T-helper 2 cell treated with Interferon-gamma antibody and Interleukin-4, amounts not matched to agents 5 μg/mL and 100 μg/mL, for 36 hours (primary cell): ENCODE measurements at regions not wholly inside any gene's neighbourhood (a gene's known extent, or its start where the extent isn't known, plus 50 kb on each side); places are given as distances from the start of the nearest gene placed in this dataset.

ENCODE experiments used
- DNase-seq: peaks from one replicate; pipeline ENCODE4 v3.0.0; 2021; ENCODE audit warnings: low spot score
- H3K27ac Mint-ChIP-seq: one replicate; pipeline ENCODE4 v1.8.0; 2021; ENCODE audit warnings: mild to moderate bottlenecking, mixed read lengths
- H3K27me3 Mint-ChIP-seq: one replicate; pipeline ENCODE4 v1.8.0; 2021; ENCODE audit warnings: low read depth, mixed read lengths
- H3K36me3 Mint-ChIP-seq: one replicate; pipeline ENCODE4 v1.8.0; 2021; ENCODE audit warnings: low read depth, mixed read lengths
- H3K4me1 Mint-ChIP-seq: one replicate; pipeline ENCODE4 v1.8.0; 2021; ENCODE audit warnings: low read depth, mixed read lengths
- H3K4me3 Mint-ChIP-seq: one replicate; pipeline ENCODE4 v1.8.0; 2022; ENCODE audit warnings: mild to moderate bottlenecking, moderate library complexity, mixed read lengths
- H3K9me3 Mint-ChIP-seq: one replicate; pipeline ENCODE4 v1.8.0; 2021; ENCODE audit warnings: mixed read lengths

DNA sequence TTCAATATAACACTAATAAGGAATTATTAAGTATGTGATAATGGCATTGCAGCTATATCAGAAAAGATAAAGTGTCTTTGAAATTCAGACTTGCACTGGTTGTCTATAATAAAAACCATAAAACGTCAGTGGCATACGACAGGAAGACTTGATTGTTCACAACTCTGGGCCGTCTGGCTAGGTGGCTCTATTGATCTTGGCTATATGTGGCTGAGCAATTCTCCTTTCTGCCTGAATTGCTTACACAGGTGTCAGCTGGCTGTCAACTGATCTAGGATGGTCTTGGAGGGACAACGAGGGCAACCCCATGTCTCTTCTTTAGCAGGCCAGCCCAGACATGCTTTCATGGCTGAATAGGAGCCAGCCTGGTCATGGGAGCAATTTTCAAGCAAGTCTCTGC, 359.1 kb downstream of the QKI start:
- DNase-seq = no peak
- Mint-ChIP-seq H3K27ac (no peak overlapping the region), H3K9me3 (no peaks in the 10 kb centered on the region), H3K4me3 (no peak overlapping the region), H3K4me1 (no peaks in the 10 kb centered on the region), H3K27me3 (no peaks in the 10 kb centered on the region), H3K36me3 (no peaks in the 10 kb centered on the region)

DNA sequence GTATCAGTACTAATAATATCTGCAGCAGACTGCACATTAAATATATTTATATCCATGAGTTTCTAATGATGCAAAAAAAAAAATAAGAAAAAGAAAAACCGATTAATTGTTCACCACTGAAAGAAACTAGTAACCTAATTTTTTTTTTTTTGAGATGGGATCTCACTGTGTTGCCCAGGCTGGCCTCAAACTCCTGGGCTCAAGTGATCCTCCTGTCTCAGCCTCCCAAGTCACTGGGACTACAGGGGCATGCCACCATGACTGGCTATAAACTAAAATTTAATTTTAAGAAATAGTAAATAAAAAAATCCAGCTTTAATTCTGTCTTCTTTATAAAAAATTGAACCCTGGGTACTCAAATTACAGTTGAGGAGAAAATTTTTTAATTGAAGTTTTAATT, 358.2 kb downstream of the QKI start:
- DNase-seq = no peak

DNA sequence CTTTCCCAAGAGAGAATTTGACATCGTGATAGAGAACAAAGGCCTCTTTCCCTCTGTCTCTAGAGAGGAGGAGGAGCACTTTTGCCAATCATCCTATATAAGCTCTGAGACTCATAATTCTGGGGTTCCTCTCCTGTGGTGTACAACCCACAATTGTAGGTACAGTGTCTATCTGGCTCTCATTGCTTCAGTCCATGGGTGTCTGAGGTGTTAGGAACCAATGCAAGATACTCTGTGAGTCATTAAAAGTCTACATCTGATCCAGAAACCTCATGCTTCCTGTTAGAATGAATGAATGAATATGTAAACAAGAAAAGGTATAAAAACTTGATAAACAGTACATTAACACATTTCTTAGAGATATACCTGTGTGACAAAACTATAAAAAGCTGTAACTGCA, 356.7 kb downstream of the QKI start:
- no peak overlapping the region for H3K4me3 Mint-ChIP-seq
- no peak for DNase-seq
- no peaks in the 10 kb centered on the region for H3K27me3 Mint-ChIP-seq
- H3K36me3 Mint-ChIP-seq = no peaks in the 10 kb centered on the region
- H3K27ac Mint-ChIP-seq = no peak overlapping the region
- H3K9me3 Mint-ChIP-seq = no peaks in the 10 kb centered on the region
- H3K4me1 Mint-ChIP-seq = no peaks in the 10 kb centered on the region

More for the DNA sequence above, 358.2 kb downstream of the QKI start:
- Mint-ChIP-seq H3K36me3 (no peaks in the 10 kb centered on the region), H3K9me3 (no peaks in the 10 kb centered on the region), H3K27ac (no peak overlapping the region), H3K27me3 (no peaks in the 10 kb centered on the region), H3K4me1 (no peaks in the 10 kb centered on the region), H3K4me3 (no peak overlapping the region)

DNA sequence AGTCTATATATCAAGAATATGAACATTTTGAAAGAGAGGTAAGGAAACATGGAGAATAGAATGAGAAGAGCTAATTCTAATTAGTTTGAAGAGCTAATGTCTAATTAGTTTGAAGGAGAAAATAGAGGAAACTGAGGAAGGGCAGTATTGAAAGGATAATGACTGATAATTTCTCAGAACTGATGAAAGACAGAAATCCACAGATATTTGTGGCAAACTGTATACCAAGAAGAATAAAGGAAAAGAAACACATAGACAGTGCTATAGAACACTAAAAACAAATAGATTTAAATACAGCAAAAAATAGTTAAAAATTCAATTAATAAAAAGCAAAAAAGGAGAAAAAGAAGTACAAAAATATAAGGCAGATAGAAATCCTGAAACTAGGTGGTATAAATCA, 354.4 kb downstream of the QKI start:
- DNase-seq = no peak
- H3K36me3 Mint-ChIP-seq = no peaks in the 10 kb centered on the region
- no peaks in the 10 kb centered on the region for H3K27me3 Mint-ChIP-seq
- H3K27ac Mint-ChIP-seq = no peak overlapping the region
- H3K9me3 Mint-ChIP-seq = no peaks in the 10 kb centered on the region
- H3K4me1 Mint-ChIP-seq = no peaks in the 10 kb centered on the region
- H3K4me3 Mint-ChIP-seq = no peak overlapping the region

DNA sequence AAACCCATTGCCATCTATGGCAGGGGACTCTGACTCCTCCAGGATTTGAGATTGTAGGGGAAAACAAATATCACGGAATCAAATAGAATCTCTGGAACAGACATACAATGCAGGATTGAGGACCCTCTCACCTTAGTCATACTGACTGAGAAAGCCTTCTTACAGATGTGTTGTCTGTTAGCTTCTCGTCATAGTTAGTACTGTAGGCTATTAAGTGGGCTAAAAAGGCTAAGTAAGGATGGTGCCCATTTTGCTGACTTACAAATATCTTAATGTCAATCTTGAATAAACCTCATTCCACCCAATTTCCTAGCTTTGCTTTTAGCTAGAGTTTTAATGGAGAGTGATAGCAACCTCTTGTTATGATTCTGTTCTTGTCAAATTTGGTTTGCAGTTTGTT, 352.4 kb downstream of the QKI start:
- Mint-ChIP-seq H3K27ac (no peak overlapping the region), H3K36me3 (no peaks in the 10 kb centered on the region), H3K4me1 (no peaks in the 10 kb centered on the region), H3K9me3 (no peaks in the 10 kb centered on the region), H3K4me3 (no peak overlapping the region), H3K27me3 (no peaks in the 10 kb centered on the region)
- no peak for DNase-seq

DNA sequence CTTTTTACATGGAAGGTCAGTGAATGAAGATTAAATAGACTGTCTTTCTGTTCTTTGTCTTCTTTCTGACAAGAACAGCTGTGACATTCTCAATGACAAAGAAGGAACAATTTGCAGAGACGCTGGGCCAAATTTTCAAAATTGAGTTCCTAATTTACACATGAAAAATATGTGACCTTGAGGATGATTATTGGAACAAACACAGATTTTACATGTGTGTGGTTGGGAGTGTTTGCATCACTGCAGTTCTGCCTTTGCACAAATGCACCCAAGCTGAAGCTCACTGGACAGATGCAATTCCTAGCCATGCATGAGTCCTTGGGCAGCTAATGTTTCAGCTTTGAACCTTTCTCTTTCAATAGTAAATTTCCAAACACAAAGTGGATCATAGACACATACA, 350.8 kb downstream of the QKI start:
- Mint-ChIP-seq H3K4me1 (no peaks in the 10 kb centered on the region), H3K4me3 (no peak overlapping the region), H3K9me3 (no peaks in the 10 kb centered on the region), H3K36me3 (no peaks in the 10 kb centered on the region), H3K27ac (no peak overlapping the region), H3K27me3 (no peaks in the 10 kb centered on the region)
- DNase-seq = no peak

DNA sequence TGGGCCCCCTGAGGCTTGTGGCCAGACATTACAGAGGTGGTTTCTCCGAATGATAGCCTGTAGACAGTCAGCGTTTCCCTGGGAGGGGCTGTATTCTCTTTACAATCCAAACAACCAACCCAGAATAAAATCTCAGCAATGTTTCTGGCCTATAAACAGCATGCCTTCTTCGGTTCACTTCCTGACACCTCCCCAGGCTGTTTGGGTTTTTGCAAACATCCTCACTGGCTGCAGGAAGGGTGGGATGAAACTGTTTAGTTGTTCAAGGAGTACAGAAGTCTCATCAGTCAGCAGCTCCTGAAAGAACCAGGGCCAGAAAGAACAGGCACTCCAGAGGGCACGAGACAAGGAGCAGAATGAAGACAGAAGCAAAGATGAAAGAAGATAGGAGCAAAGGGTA, 350.0 kb downstream of the QKI start:
- Mint-ChIP-seq H3K27ac (no peak overlapping the region), H3K4me1 (no peaks in the 10 kb centered on the region), H3K4me3 (no peak overlapping the region), H3K9me3 (no peaks in the 10 kb centered on the region), H3K27me3 (no peaks in the 10 kb centered on the region), H3K36me3 (no peaks in the 10 kb centered on the region)
- DNase-seq = no peak

DNA sequence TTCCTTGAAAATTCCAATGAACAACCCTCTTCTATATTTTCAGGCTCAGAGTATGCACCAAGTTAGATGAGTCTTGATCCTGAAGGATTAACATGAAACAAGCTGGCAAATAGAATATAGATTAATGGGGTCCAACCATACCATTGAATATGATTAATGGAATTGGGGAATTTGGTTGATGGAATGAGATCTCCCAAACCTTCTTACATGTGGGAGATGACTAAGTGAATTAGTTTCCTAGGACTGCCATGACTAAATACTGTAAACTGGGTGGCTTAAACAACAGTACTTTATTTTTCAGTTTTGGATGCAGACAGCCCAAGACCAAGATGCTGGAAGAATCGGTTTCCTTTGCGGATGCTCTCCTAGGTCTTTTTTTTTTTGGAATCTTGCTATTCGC, 347.0 kb downstream of the QKI start:
- no peaks in the 10 kb centered on the region for H3K27me3 Mint-ChIP-seq
- no peak overlapping the region for H3K4me3 Mint-ChIP-seq
- H3K27ac Mint-ChIP-seq = no peak overlapping the region
- H3K36me3 Mint-ChIP-seq = no peaks in the 10 kb centered on the region
- DNase-seq = no peak
- H3K4me1 Mint-ChIP-seq = no peaks in the 10 kb centered on the region
- H3K9me3 Mint-ChIP-seq = no peaks in the 10 kb centered on the region

DNA sequence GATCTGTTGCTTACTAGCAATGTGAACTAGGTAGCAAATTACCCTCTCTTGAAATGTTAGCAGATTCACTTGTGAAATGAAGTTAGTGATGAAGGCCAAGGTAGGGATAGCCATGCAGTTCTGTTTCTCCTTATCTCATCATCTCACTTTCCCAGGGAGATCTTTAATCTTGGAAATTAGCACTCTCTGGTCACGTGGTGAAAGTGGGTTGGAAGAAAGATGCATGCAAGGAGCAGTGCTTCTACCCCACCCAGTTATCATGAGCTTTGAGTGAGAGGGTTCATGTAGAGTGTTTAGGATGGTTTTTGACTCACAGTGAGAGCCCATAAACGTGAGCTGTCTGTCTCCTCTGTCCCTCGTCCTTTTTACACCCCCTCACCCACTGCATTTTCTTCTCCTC, 346.3 kb downstream of the QKI start:
- Mint-ChIP-seq H3K27me3 (no peaks in the 10 kb centered on the region), H3K9me3 (no peaks in the 10 kb centered on the region), H3K36me3 (no peaks in the 10 kb centered on the region), H3K4me3 (no peak overlapping the region), H3K4me1 (no peaks in the 10 kb centered on the region), H3K27ac (no peak overlapping the region)
- no peak for DNase-seq

DNA sequence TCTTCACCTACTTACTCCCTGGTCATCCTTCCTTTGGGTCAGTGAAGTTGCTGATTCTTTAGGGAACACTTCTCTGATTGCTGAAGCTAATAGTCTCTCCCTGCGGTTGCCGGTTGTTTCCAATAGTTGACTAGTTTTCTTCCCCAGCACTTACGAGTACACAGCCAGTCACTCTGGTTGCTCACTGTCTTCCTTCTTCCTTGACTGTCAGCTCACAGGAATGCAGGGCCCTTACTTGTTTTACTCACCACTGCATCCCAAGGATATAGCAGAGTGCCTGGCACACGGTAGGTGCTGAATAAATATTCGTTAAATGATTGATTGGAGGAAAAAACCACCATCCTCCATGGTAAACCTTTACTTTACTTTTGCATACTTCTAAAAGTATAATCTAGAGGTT, 345.0 kb downstream of the QKI start:
- no peaks in the 10 kb centered on the region for H3K9me3 Mint-ChIP-seq
- DNase-seq = no peak
- no peaks in the 10 kb centered on the region for H3K36me3 Mint-ChIP-seq
- no peak overlapping the region for H3K27ac Mint-ChIP-seq
- H3K4me3 Mint-ChIP-seq = no peak overlapping the region
- no peaks in the 10 kb centered on the region for H3K4me1 Mint-ChIP-seq
- H3K27me3 Mint-ChIP-seq = no peaks in the 10 kb centered on the region

DNA sequence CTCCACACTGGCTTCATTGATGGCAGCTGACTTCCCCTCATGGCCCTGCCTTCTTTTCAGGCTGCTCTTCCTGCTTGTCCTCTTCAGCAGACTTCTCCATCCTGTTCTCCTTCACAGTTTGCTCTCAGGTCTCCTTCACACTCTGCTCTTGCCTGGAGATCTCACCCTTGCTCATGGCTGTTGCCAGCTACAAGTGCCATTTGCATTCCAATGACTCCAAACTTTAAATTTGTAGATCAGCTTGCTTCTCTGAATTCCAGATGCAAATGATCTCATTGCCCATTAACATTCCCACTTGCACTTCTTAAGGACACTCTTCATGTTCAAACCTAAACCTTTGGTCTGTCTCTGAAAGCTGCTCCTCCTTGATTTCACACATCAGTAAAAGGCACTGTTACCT, 343.0 kb downstream of the QKI start:
- H3K27ac Mint-ChIP-seq = no peak overlapping the region
- no peak overlapping the region for H3K4me3 Mint-ChIP-seq
- no peak for DNase-seq
- H3K36me3 Mint-ChIP-seq = no peaks in the 10 kb centered on the region
- no peaks in the 10 kb centered on the region for H3K9me3 Mint-ChIP-seq
- no peaks in the 10 kb centered on the region for H3K4me1 Mint-ChIP-seq
- H3K27me3 Mint-ChIP-seq = no peaks in the 10 kb centered on the region

DNA sequence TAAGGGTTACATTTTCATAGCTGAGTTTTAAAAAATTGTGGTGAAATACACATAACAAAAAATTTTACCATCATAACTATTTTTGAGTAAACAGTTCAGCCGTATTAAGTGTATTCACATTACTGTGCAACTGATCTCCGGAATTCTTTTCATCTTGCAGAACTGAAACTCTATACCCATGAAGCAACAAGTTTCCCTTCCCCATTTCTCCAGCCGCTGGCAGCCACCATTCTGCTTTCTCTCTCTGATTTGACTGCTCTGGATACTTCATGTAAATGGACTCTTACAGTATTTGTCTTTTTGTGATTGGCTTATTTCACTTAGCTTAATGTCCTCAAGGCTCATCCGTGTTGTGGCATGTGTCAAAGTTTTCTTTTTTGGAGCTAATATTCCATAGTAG, 341.6 kb downstream of the QKI start:
- Mint-ChIP-seq H3K4me1 (peaks cover under 1% of the 10 kb centered on the region), H3K4me3 (no peak overlapping the region), H3K27me3 (no peaks in the 10 kb centered on the region), H3K36me3 (no peaks in the 10 kb centered on the region), H3K27ac (no peak overlapping the region), H3K9me3 (no peaks in the 10 kb centered on the region)
- no peak for DNase-seq

DNA sequence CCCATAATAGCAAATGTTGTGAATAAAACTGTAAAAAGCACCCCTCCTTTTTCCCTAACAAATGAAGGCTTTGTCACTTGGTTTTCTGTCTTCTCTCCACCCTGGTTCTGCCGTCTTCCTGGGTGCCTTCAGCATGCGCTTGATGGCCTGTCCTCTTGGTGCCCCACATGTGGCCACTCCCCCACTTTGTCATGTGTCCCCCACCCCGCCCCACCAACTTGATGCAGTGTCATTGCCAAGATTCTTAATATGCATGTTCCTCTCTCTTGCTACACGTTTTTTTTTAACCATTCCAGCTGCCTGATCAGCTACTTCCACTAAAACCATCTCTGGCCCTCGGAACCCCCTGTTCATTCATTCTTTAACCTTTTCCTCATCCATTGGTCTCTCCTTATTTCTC, 340.3 kb downstream of the QKI start:
- Mint-ChIP-seq H3K9me3 (no peaks in the 10 kb centered on the region), H3K36me3 (no peaks in the 10 kb centered on the region), H3K27me3 (peaks cover 4% of the 10 kb centered on the region), H3K4me1 (peaks cover 5% of the 10 kb centered on the region), H3K27ac (no peak overlapping the region), H3K4me3 (no peak overlapping the region)
- DNase-seq = no peak

DNA sequence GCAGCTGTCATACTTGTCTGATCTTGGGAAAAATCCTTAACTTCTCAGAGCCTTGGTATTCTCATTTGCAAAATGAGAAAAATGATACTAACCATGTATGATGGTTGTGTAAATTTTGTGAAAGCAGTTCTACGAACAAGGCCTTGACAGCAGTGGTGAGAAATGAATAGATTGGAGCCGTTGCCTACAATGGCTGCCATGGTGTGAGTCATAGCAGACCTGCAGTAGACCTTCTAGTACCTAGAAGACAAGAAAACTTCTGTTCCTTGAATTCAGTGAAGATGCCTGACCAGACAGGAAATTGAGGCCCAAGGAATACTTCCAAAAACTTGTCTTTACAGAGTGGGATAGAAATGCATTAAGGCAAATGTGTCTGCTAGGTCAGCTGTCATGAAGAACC, 338.9 kb downstream of the QKI start:
- peaks cover 5% of the 10 kb centered on the region for H3K4me1 Mint-ChIP-seq
- H3K4me3 Mint-ChIP-seq = no peak overlapping the region
- no peaks in the 10 kb centered on the region for H3K9me3 Mint-ChIP-seq
- H3K36me3 Mint-ChIP-seq = no peaks in the 10 kb centered on the region
- H3K27ac Mint-ChIP-seq = no peak overlapping the region
- H3K27me3 Mint-ChIP-seq = peaks cover 4% of the 10 kb centered on the region
- DNase-seq = no peak

DNA sequence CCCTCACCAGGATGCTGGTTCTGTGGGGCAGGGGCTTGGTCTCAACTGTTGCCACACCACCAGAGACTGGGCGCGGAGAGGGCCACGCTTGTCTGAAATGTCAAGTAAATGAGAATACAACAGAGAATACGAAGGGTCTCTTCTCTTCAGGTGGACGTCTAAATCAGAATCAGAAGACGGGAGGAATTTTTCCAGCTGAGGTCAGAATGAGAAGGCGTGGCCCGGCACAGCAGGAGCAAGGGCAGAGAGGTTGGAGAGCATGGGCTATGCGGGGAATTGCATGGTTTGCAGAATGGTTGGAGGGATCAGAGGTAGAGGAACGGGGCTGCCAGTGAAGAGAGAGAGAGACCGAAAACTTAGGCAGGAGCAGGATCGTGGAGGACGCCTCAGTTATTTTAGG, 337.9 kb downstream of the QKI start:
- no peak overlapping the region for H3K27ac Mint-ChIP-seq
- no peaks in the 10 kb centered on the region for H3K9me3 Mint-ChIP-seq
- H3K27me3 Mint-ChIP-seq = peaks cover 4% of the 10 kb centered on the region
- no peak for DNase-seq
- peaks cover 5% of the 10 kb centered on the region for H3K4me1 Mint-ChIP-seq
- no peak overlapping the region for H3K4me3 Mint-ChIP-seq
- no peaks in the 10 kb centered on the region for H3K36me3 Mint-ChIP-seq
